T-cell (primary cell): ENCODE measurements at regions not wholly inside any gene's neighbourhood (a gene's known extent, or its start where the extent isn't known, plus 50 kb on each side); places are given as distances from the start of the nearest gene placed in this dataset.

Experiments used
- ATAC-seq, 4 experiments: fragments of 200-7000 bp in 3 of 4; fragments of 150-1000 bp in 1 of 4; cut with Tn5 transposase; replicated peaks in 1 of 4; 1 replicate in 3 of 4; 2 replicates in 1 of 4; pipeline ENCODE4 v1.10.0; 2021; ENCODE audit warnings: moderate library complexity in 3 of 4, mild to moderate bottlenecking in 2 of 4, moderate number of reproducible peaks in 1 of 4
- CTCF ChIA-PET, 2 donors: fragments of 300-600 bp; sonication (Branson Sonifier 250); formaldehyde crosslinking; loops; one replicate each; lab custom pipeline; 2022; ENCODE audit warnings: antibody characterized with exemption in 2 of 2; lab: Charles Lee
- POLR2A ChIA-PET, 2 donors: fragments of 300-600 bp; sonication (Branson Sonifier 250); formaldehyde crosslinking; loops; one replicate each; lab custom pipeline; 2022; ENCODE audit warnings: antibody characterized with exemption in 2 of 2; lab: Charles Lee
- DNase-seq, 35 experiments: peaks; one replicate each; pipeline versions ENCODE4 v3.0.0 to v3.0.0-alpha.2; 2013 to 2023
- H3K27ac ChIP-seq: one replicate; pipeline ENCODE4 v1.5.1; 2013; ENCODE audit warnings: low read length
- H3K27me3 ChIP-seq, 2 experiments: replicated peaks in 1 of 2; 1 replicate in 1 of 2; 2 replicates in 1 of 2; pipeline versions ENCODE4 v1.6.1 to v1.7.0; 2013; ENCODE audit warnings: low read length in 1 of 2, mixed read lengths in 1 of 2; ENCODE audit not compliant: control insufficient read depth in 2 of 2, insufficient read depth in 2 of 2; ENCODE audit errors: extremely low read depth in 1 of 2
- H3K36me3 ChIP-seq, 2 donors: 1 replicate in 1 of 2; 2 replicates in 1 of 2; pipeline versions ENCODE4 v1.6.1 to v1.7.0; 2013; ENCODE audit warnings: low read length in 1 of 2; ENCODE audit not compliant: control insufficient read depth in 2 of 2, insufficient read depth in 1 of 2; ENCODE audit errors: extremely low read depth in 1 of 2
- H3K4me1 ChIP-seq, 2 experiments: 1 replicate in 1 of 2; 2 replicates in 1 of 2; pipeline versions ENCODE4 v1.6.1 to v1.7.0; 2013; ENCODE audit warnings: low read length in 2 of 2, mixed read lengths in 1 of 2; ENCODE audit not compliant: insufficient read depth in 2 of 2, control insufficient read depth in 1 of 2; ENCODE audit errors: extremely low read depth in 1 of 2
- H3K4me3 ChIP-seq, 2 donors: 1 replicate in 1 of 2; 2 replicates in 1 of 2; pipeline versions ENCODE4 v1.5.1 to v1.7.0; 2013; ENCODE audit warnings: mild to moderate bottlenecking in 2 of 2, low read length in 1 of 2, moderate library complexity in 1 of 2; ENCODE audit not compliant: control insufficient read depth in 1 of 2; ENCODE audit errors: extremely low read depth in 1 of 2
- H3K9me3 ChIP-seq: 2 replicates; pipeline ENCODE4 v1.7.0; 2013
- H3K27ac Mint-ChIP-seq, 2 donors: one replicate each; pipeline ENCODE4 v1.8.0; 2020 to 2021; ENCODE audit warnings: mild to moderate bottlenecking in 2 of 2, mixed read lengths in 2 of 2
- H3K27me3 Mint-ChIP-seq, 2 donors: one replicate each; pipeline ENCODE4 v1.8.0; 2021 to 2022; ENCODE audit warnings: mixed read lengths in 2 of 2
- H3K36me3 Mint-ChIP-seq: one replicate; pipeline ENCODE4 v1.8.0; 2021; ENCODE audit warnings: mixed read lengths
- H3K4me1 Mint-ChIP-seq, 3 donors: one replicate each; pipeline ENCODE4 v1.8.0; 2020 to 2022; ENCODE audit warnings: mixed read lengths in 3 of 3, mild to moderate bottlenecking in 1 of 3
- H3K4me3 Mint-ChIP-seq, 3 donors: one replicate each; pipeline ENCODE4 v1.8.0; 2020 to 2022; ENCODE audit warnings: mild to moderate bottlenecking in 3 of 3, mixed read lengths in 3 of 3, moderate library complexity in 3 of 3
- H3K9me3 Mint-ChIP-seq, 3 donors: one replicate each; pipeline ENCODE4 v1.8.0; 2020 to 2022; ENCODE audit warnings: mixed read lengths in 3 of 3
- WGBS: methylation state at CpG from one replicate; pipeline ENCODE4 v1.1.5; 2013; ENCODE audit warnings: missing lambda C conversion rate; ENCODE audit not compliant: insufficient coverage; 5-methylcytosine and 5-hydroxymethylcytosine counted together

DNA sequence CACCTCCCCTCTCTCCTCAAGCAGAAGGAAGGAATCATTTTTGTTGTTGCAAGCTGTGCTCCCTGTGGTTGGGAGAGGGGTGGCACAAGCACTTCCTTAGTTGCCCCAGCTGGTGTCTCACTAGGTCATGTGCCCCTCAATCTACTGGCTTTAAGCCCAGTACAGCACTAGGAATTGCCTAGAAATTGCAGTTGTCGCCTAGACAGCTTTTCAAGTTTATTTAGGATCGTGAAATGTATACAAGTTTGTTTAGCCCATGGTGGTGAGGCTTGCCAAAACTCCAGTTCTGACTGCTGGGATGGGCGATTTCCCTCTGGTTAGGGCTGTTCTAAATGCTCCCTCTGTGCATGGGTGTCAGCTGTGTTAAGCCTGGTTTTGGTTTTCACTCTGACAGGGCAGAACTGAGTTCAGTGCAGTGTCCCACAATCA, 126.8 kb upstream of the ZNF644 start:
- no peaks in the 10 kb centered on the region for H3K9me3 ChIP-seq
- no peak for DNase-seq
- Mint-ChIP-seq H3K27ac (no peak overlapping the region), H3K4me1 (no peaks in the 10 kb centered on the region), H3K4me3 (no peak overlapping the region), H3K9me3 (no peaks in the 10 kb centered on the region), H3K36me3 (no peaks in the 10 kb centered on the region), H3K27me3 (peaks cover 12 to 19% of the 10 kb centered on the region in 2 donors)
- H3K4me1 ChIP-seq, result no peaks in the 10 kb centered on the region
- ATAC-seq, result no peak
- ChIA-PET POLR2A (no interaction called here), CTCF (no interaction called here)
- peaks cover 0 to 3% of the 10 kb centered on the region in 2 experiments for H3K27me3 ChIP-seq
- no peak overlapping the region for H3K27ac ChIP-seq
- H3K4me3 ChIP-seq, result no peak overlapping the region
- 21% methylated on average over 3 of the region's 3 CpGs for WGBS
- H3K36me3 ChIP-seq, result no peaks in the 10 kb centered on the region

- CTCF ChIA-PET, result interaction anchor here in 1 of 2 donors (0.9 kb wide), 1 partner anchor 24 kb away, joined by 3 read pairs; no protein-coding TSS in a partner anchor
Measured at GRCh38 chr1:91141858-91142257, 120.0 kb upstream of the ZNF644 start.

DNA sequence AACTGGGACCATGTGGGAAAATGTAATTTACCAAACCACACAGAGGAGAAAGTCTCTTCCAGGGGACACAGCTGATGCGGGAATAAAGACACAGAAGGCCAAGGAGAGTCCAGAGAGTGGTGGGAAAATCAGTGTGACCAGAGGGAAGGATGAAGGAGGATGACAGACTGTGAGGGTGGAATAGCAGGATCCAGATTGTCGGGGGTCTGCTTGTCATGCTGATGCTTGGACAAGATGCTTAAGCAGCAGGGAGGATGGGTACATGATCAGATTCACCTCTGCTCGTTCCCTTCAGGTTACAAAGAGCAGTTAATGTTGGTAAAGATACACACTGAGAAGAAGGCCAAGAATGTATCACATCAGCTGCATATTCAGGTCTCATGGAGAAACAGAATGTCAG, 117.1 kb upstream of the ZNF644 start:
- DNase-seq, result no peak
- no peak overlapping the region for H3K4me3 Mint-ChIP-seq
- Histone ChIP-seq H3K9me3 (no peaks in the 10 kb centered on the region), H3K36me3 (no peaks in the 10 kb centered on the region), H3K27ac (no peak overlapping the region), H3K27me3 (peaks cover 0 to 5% of the 10 kb centered on the region in 2 experiments), H3K4me1 (no peaks in the 10 kb centered on the region), H3K4me3 (no peak overlapping the region)
- H3K36me3 Mint-ChIP-seq, result no peaks in the 10 kb centered on the region
- CTCF ChIA-PET, result no interaction called here
- H3K4me1 Mint-ChIP-seq, result peaks cover 0 to 5% (median 0%) of the 10 kb centered on the region in 3 donors
- 64% methylated on average over 2 of the region's 3 CpGs for WGBS
- POLR2A ChIA-PET, result no interaction called here
- peaks cover 0 to under 1% of the 10 kb centered on the region in 2 donors for H3K27me3 Mint-ChIP-seq
- H3K27ac Mint-ChIP-seq, result no peak overlapping the region
- no peaks in the 10 kb centered on the region for H3K9me3 Mint-ChIP-seq
- no peak for ATAC-seq

More at GRCh38 chr1:91141858-91142257, 120.0 kb upstream of the ZNF644 start:
- H3K27me3 Mint-ChIP-seq, result peaks cover 0 to 3% of the 10 kb centered on the region in 2 donors
- H3K36me3 ChIP-seq, result no peaks in the 10 kb centered on the region
- ATAC-seq (no peak), DNase-seq (no peak)
- peaks cover 0 to 5% of the 10 kb centered on the region in 2 experiments for H3K27me3 ChIP-seq
- no peak overlapping the region for H3K4me3 Mint-ChIP-seq
- no peak overlapping the region for H3K27ac ChIP-seq
- H3K27ac Mint-ChIP-seq, result no peak overlapping the region
- no peaks in the 10 kb centered on the region for H3K4me1 ChIP-seq
- no CpG with 5 or more reads among the region's 3 CpGs for WGBS
- H3K36me3 Mint-ChIP-seq, result no peaks in the 10 kb centered on the region
- POLR2A ChIA-PET, result no interaction called here
- H3K9me3 ChIP-seq, result no peaks in the 10 kb centered on the region
- H3K4me3 ChIP-seq, result no peak overlapping the region
- H3K4me1 Mint-ChIP-seq, result no peaks in the 10 kb centered on the region
- H3K9me3 Mint-ChIP-seq, result no peaks in the 10 kb centered on the region

DNA sequence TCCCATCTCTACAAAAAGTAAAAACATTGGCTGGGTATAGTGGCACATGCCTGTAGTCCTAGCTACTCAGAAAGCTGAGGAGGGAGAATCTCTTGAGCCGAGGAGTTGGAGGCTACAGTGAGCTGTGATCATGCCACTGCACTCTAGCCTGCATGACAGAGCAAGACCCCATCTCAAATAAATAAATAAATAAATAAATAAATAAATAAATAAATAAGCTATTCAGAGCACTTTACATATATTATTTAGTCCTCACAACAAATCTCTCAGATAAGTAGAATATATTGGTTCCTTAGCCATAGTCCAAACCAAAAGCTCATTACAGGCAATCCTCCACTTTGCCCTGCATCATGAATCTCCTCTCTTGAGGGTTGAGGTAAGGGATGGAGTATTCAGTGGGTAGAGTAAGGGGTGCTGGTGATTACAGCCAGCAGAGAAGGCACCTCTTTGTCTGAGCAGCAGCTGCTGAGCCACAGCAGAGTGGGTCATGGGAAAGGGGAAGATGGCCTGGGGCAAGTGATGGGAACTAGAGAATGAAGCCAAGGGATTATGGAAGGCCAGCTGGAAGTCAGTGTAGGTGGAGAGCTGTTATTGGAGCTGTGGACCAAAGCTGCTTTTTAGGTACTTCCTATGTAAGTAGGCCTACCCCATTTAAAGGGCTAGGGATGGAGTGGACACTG, 115.5 kb upstream of the ZNF644 start:
- CTCF ChIA-PET, result no interaction called here
- H3K36me3 Mint-ChIP-seq, result no peaks in the 10 kb centered on the region

GRCh38 chr1:91135799-91136198, 114.0 kb upstream of the ZNF644 start:
- H3K4me1 ChIP-seq, result no peaks in the 10 kb centered on the region
- CTCF ChIA-PET, result no interaction called here
- H3K9me3 Mint-ChIP-seq, result no peaks in the 10 kb centered on the region
- 84% methylated on average over 11 of the region's 11 CpGs for WGBS
- H3K36me3 ChIP-seq, result no peaks in the 10 kb centered on the region
- H3K36me3 Mint-ChIP-seq, result no peaks in the 10 kb centered on the region
- no peak overlapping the region for H3K27ac ChIP-seq
- no peak overlapping the region for H3K4me3 Mint-ChIP-seq
- H3K27me3 ChIP-seq, result peaks cover 0 to 15% of the 10 kb centered on the region in 2 experiments
- H3K4me1 Mint-ChIP-seq, result peaks cover 0 to 5% (median 0%) of the 10 kb centered on the region in 3 donors
- no peak overlapping the region for H3K27ac Mint-ChIP-seq
- no peaks in the 10 kb centered on the region for H3K9me3 ChIP-seq
- POLR2A ChIA-PET, result interaction anchor here in 1 of 2 donors (0.6 kb wide), 2 partner anchors 102 to 1769 kb away, joined by 3 to 4 read pairs; no protein-coding TSS in a partner anchor
- ATAC-seq, result no peak
- no peak overlapping the region for H3K4me3 ChIP-seq
- no peak for DNase-seq
- peaks cover 0 to 9% of the 10 kb centered on the region in 2 donors for H3K27me3 Mint-ChIP-seq

More for the DNA sequence above, 115.5 kb upstream of the ZNF644 start:
- Histone ChIP-seq H3K27ac (no peak overlapping the region), H3K36me3 (no peaks in the 10 kb centered on the region), H3K27me3 (peaks cover 0 to 5% of the 10 kb centered on the region in 2 experiments), H3K9me3 (no peaks in the 10 kb centered on the region), H3K4me3 (no peak overlapping the region), H3K4me1 (no peaks in the 10 kb centered on the region)
- ATAC-seq (no peak), DNase-seq (no peak)
- Mint-ChIP-seq H3K4me3 (no peak overlapping the region), H3K9me3 (no peaks in the 10 kb centered on the region), H3K4me1 (peaks cover 0 to 5% (median 0%) of the 10 kb centered on the region in 3 donors), H3K27me3 (peaks cover 0 to 2% of the 10 kb centered on the region in 2 donors), H3K27ac (no peak overlapping the region)
- WGBS, result no CpG with 5 or more reads among the region's 1 CpG
- POLR2A ChIA-PET, result interaction anchor here in 1 of 2 donors (0.6 kb wide), 1 partner anchor 23 kb away, joined by 4 read pairs; no protein-coding TSS in a partner anchor

DNA sequence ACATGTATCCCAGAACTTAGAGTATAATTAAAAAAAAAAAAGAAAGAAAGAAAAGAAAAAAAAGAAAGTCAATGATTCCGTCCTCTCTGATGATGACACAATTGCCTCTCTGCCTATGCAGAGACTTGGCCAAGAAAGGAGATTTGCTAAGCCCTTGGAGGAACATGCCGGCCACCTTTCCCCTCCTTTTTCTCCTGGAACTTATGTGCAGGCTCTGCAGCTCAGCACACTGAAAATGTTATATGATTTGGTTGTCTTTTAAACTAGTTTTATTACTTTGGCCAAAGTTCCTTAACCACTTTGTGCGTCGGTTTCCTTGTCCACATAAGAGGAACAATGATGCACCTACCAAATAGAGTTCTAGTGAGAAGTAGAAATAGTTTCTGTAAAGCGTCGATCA, 111.4 kb upstream of the ZNF644 start:
- H3K4me3 ChIP-seq, result no peak overlapping the region
- ATAC-seq, result no peak
- no peak overlapping the region for H3K27ac ChIP-seq
- DNase-seq, result no peak
- peaks cover 0 to 5% (median 0%) of the 10 kb centered on the region in 3 donors for H3K4me1 Mint-ChIP-seq
- ChIA-PET CTCF (no interaction called here), POLR2A (no interaction called here)
- H3K27me3 Mint-ChIP-seq, result peaks cover 7 to 14% of the 10 kb centered on the region in 2 donors
- no peaks in the 10 kb centered on the region for H3K9me3 Mint-ChIP-seq
- no peaks in the 10 kb centered on the region for H3K36me3 ChIP-seq
- H3K9me3 ChIP-seq, result no peaks in the 10 kb centered on the region
- no peak overlapping the region for H3K4me3 Mint-ChIP-seq
- no peaks in the 10 kb centered on the region for H3K4me1 ChIP-seq
- 88% methylated on average over 1 of the region's 6 CpGs for WGBS
- no peak overlapping the region for H3K27ac Mint-ChIP-seq
- H3K36me3 Mint-ChIP-seq, result no peaks in the 10 kb centered on the region
- H3K27me3 ChIP-seq, result peaks cover 0 to 20% of the 10 kb centered on the region in 2 experiments
